ENCODE measurements at regions not wholly inside any gene's neighbourhood (a gene's known extent, or its start where the extent isn't known, plus 50 kb on each side); places are given as distances from the start of the nearest gene placed in this dataset.

GRCh38 chr7:79774150-79774549, 320.7 kb upstream of the MAGI2 start:
- TF ChIP-seq CTCF (IDR thresholded peaks at IDR 0.05) (no peak), POLR2A (IDR thresholded peaks at IDR 0.05) (no peak)

All from Peyer's patch (tissue), 4 donors.